ENCODE measurements at regions not wholly inside any gene's neighbourhood (a gene's known extent, or its start where the extent isn't known, plus 50 kb on each side); places are given as distances from the start of the nearest gene placed in this dataset.

- Mint-ChIP-seq H3K4me1 (peaks cover 54% of the 10 kb centered on the region), H3K36me3 (no peaks in the 10 kb centered on the region), H3K4me3 (peak overlapping the region; percentile 40), H3K27me3 (peaks cover 2% of the 10 kb centered on the region), H3K9me3 (no peaks in the 10 kb centered on the region), H3K27ac (peak overlapping the region; percentile 91)
Observed at GRCh38 chr10:110355141-110355831, 50.6 kb upstream of the SMNDC1 start.

- Mint-ChIP-seq H3K27ac (peak overlapping the region; percentile 91), H3K4me1 (peaks cover 58% of the 10 kb centered on the region), H3K36me3 (no peaks in the 10 kb centered on the region), H3K27me3 (peaks cover 2% of the 10 kb centered on the region), H3K4me3 (peak overlapping the region; percentile 85), H3K9me3 (no peaks in the 10 kb centered on the region)
Observed at GRCh38 chr10:110355922-110356627, 51.4 kb upstream of the SMNDC1 start.

GRCh38 chr10:110356628-110357245, 52.0 kb upstream of the SMNDC1 start:
- Mint-ChIP-seq H3K4me3 (peak overlapping the region; percentile 85), H3K9me3 (no peaks in the 10 kb centered on the region), H3K4me1 (peaks cover 60% of the 10 kb centered on the region), H3K27me3 (no peaks in the 10 kb centered on the region), H3K36me3 (no peaks in the 10 kb centered on the region), H3K27ac (peak overlapping the region; percentile 91)

GRCh38 chr10:110357252-110357780, 52.6 kb upstream of the SMNDC1 start:
- no peaks in the 10 kb centered on the region for H3K9me3 Mint-ChIP-seq
- H3K4me3 Mint-ChIP-seq = peak overlapping the region; percentile 69
- no peaks in the 10 kb centered on the region for H3K36me3 Mint-ChIP-seq
- no peaks in the 10 kb centered on the region for H3K27me3 Mint-ChIP-seq
- peak overlapping the region; percentile 91 for H3K27ac Mint-ChIP-seq
- peaks cover 65% of the 10 kb centered on the region for H3K4me1 Mint-ChIP-seq

GRCh38 chr10:110357871-110358270, 53.2 kb upstream of the SMNDC1 start:
- H3K4me3 Mint-ChIP-seq = peak overlapping the region; percentile 70
- no peaks in the 10 kb centered on the region for H3K27me3 Mint-ChIP-seq
- H3K9me3 Mint-ChIP-seq = no peaks in the 10 kb centered on the region
- peaks cover 65% of the 10 kb centered on the region for H3K4me1 Mint-ChIP-seq
- peak overlapping the region; percentile 93 for H3K27ac Mint-ChIP-seq
- no peaks in the 10 kb centered on the region for H3K36me3 Mint-ChIP-seq

- Mint-ChIP-seq H3K9me3 (no peaks in the 10 kb centered on the region), H3K27ac (peak overlapping the region; percentile 93), H3K36me3 (no peaks in the 10 kb centered on the region), H3K4me1 (peaks cover 68% of the 10 kb centered on the region), H3K27me3 (no peaks in the 10 kb centered on the region), H3K4me3 (peak overlapping the region; percentile 70)
Observed at GRCh38 chr10:110358278-110358677, 53.6 kb upstream of the SMNDC1 start.

GRCh38 chr10:110358869-110359629, 54.3 kb upstream of the SMNDC1 start:
- Mint-ChIP-seq H3K4me1 (peaks cover 67% of the 10 kb centered on the region), H3K27me3 (no peaks in the 10 kb centered on the region), H3K4me3 (no peak overlapping the region), H3K9me3 (no peaks in the 10 kb centered on the region), H3K27ac (peak overlapping the region; percentile 93), H3K36me3 (no peaks in the 10 kb centered on the region)

GRCh38 chr10:110360857-110361474, 56.2 kb upstream of the SMNDC1 start:
- H3K36me3 Mint-ChIP-seq = no peaks in the 10 kb centered on the region
- H3K4me3 Mint-ChIP-seq = no peak overlapping the region
- no peaks in the 10 kb centered on the region for H3K27me3 Mint-ChIP-seq
- H3K27ac Mint-ChIP-seq = no peak overlapping the region
- no peaks in the 10 kb centered on the region for H3K9me3 Mint-ChIP-seq
- H3K4me1 Mint-ChIP-seq = peaks cover 64% of the 10 kb centered on the region

GRCh38 chr10:110361800-110362456, 57.2 kb upstream of the SMNDC1 start:
- peak overlapping the region; percentile 0 for H3K4me3 Mint-ChIP-seq
- H3K4me1 Mint-ChIP-seq = peaks cover 55% of the 10 kb centered on the region
- H3K27ac Mint-ChIP-seq = peak overlapping the region; percentile 0
- H3K27me3 Mint-ChIP-seq = no peaks in the 10 kb centered on the region
- no peaks in the 10 kb centered on the region for H3K36me3 Mint-ChIP-seq
- no peaks in the 10 kb centered on the region for H3K9me3 Mint-ChIP-seq

- H3K27ac Mint-ChIP-seq = peak overlapping the region; percentile 48
- peaks cover 50% of the 10 kb centered on the region for H3K4me1 Mint-ChIP-seq
- peak overlapping the region; percentile 8 for H3K4me3 Mint-ChIP-seq
- H3K9me3 Mint-ChIP-seq = no peaks in the 10 kb centered on the region
- H3K36me3 Mint-ChIP-seq = no peaks in the 10 kb centered on the region
- no peaks in the 10 kb centered on the region for H3K27me3 Mint-ChIP-seq
Observed at GRCh38 chr10:110363572-110364411, 59.1 kb upstream of the SMNDC1 start.

GRCh38 chr10:110364531-110364937, 59.8 kb upstream of the SMNDC1 start:
- H3K9me3 Mint-ChIP-seq = no peaks in the 10 kb centered on the region
- peak overlapping the region; percentile 56 for H3K4me3 Mint-ChIP-seq
- no peaks in the 10 kb centered on the region for H3K36me3 Mint-ChIP-seq
- H3K4me1 Mint-ChIP-seq = peaks cover 52% of the 10 kb centered on the region
- no peaks in the 10 kb centered on the region for H3K27me3 Mint-ChIP-seq
- peak overlapping the region; percentile 91 for H3K27ac Mint-ChIP-seq

GRCh38 chr10:110365356-110366143, 60.8 kb upstream of the SMNDC1 start:
- Mint-ChIP-seq H3K27me3 (no peaks in the 10 kb centered on the region), H3K9me3 (no peaks in the 10 kb centered on the region), H3K36me3 (no peaks in the 10 kb centered on the region), H3K4me1 (peaks cover 52% of the 10 kb centered on the region), H3K4me3 (no peak overlapping the region), H3K27ac (peak overlapping the region; percentile 35)

- no peak overlapping the region for H3K27ac Mint-ChIP-seq
- H3K27me3 Mint-ChIP-seq = no peaks in the 10 kb centered on the region
- no peak overlapping the region for H3K4me3 Mint-ChIP-seq
- no peaks in the 10 kb centered on the region for H3K36me3 Mint-ChIP-seq
- peaks cover 48% of the 10 kb centered on the region for H3K4me1 Mint-ChIP-seq
- H3K9me3 Mint-ChIP-seq = no peaks in the 10 kb centered on the region
Observed at GRCh38 chr10:110366635-110367034, 61.9 kb upstream of the SMNDC1 start.
